Activated CD4-positive, alpha-beta T cell treated with anti-CD3 and anti-CD28 coated beads, Interleukin-2, amount 10 ng/mL, durations not matched to agents 7 days and 5 days (primary cell): ENCODE measurements at regions not wholly inside any gene's neighbourhood (a gene's known extent, or its start where the extent isn't known, plus 50 kb on each side); places are given as distances from the start of the nearest gene placed in this dataset.

Experiments
- CTCF ChIA-PET: fragments of 350-600 bp; sonication (Branson Sonifier 250); formaldehyde crosslinking; loops from one replicate; lab custom pipeline; 2021; ENCODE audit warnings: antibody characterized with exemption; lab: Charles Lee
- POLR2A ChIA-PET: fragments of 350-600 bp; sonication (Branson Sonifier 250); formaldehyde crosslinking; loops from one replicate; lab custom pipeline; 2021; ENCODE audit warnings: antibody characterized with exemption; lab: Charles Lee
- DNase-seq: peaks from one replicate; pipeline ENCODE4 v3.0.0-alpha.2; 2020
- H3K27ac Mint-ChIP-seq: one replicate; pipeline ENCODE4 v1.8.0; 2021; ENCODE audit warnings: mild to moderate bottlenecking, moderate library complexity, mixed read lengths
- H3K27me3 Mint-ChIP-seq: one replicate; pipeline ENCODE4 v1.8.0; 2021; ENCODE audit warnings: mixed read lengths
- H3K36me3 Mint-ChIP-seq: one replicate; pipeline ENCODE4 v1.8.0; 2021; ENCODE audit warnings: low read depth, mixed read lengths
- H3K4me1 Mint-ChIP-seq: one replicate; pipeline ENCODE4 v1.8.0; 2021; ENCODE audit warnings: mixed read lengths
- H3K4me3 Mint-ChIP-seq: one replicate; pipeline ENCODE4 v1.8.0; 2021; ENCODE audit warnings: mild to moderate bottlenecking, moderate library complexity, mixed read lengths
- H3K9me3 Mint-ChIP-seq: one replicate; pipeline ENCODE4 v1.8.0; 2021; ENCODE audit warnings: mixed read lengths

DNA sequence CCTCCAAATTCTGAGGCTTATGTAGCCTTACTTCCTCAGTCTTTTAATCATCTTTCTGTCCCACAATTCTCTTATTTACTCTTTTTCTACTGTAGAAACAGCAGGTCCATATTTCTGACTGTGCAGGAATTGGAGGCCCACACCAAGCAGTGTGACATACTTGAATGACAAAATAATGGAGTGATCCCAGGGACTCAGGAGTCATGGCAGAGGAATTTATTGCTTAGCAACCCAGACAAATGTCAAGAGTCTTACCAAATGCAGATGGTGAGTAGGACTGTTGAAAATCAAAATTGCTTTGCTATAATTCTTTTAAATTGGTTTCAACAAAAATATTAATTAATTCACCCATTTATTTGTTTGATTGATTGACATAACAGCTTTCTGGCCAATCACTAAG, 59.9 kb downstream of the HTR1B start:
- no peak for DNase-seq
- H3K27ac Mint-ChIP-seq, result no peak overlapping the region
- ChIA-PET CTCF (no interaction called here), POLR2A (no interaction called here)
- H3K9me3 Mint-ChIP-seq, result peaks cover 4% of the 10 kb centered on the region
- H3K27me3 Mint-ChIP-seq, result no peaks in the 10 kb centered on the region
- H3K36me3 Mint-ChIP-seq, result no peaks in the 10 kb centered on the region
- no peak overlapping the region for H3K4me3 Mint-ChIP-seq
- H3K4me1 Mint-ChIP-seq, result no peaks in the 10 kb centered on the region

GRCh38 chr6:77401231-77401630, 62.1 kb downstream of the HTR1B start:
- Mint-ChIP-seq H3K27ac (no peak overlapping the region), H3K27me3 (no peaks in the 10 kb centered on the region), H3K9me3 (peaks cover 5% of the 10 kb centered on the region), H3K36me3 (no peaks in the 10 kb centered on the region), H3K4me3 (no peak overlapping the region), H3K4me1 (no peaks in the 10 kb centered on the region)
- ChIA-PET CTCF (no interaction called here), POLR2A (no interaction called here)
- no peak for DNase-seq

GRCh38 chr6:77397561-77397960, 65.7 kb downstream of the HTR1B start:
- Mint-ChIP-seq H3K4me1 (no peaks in the 10 kb centered on the region), H3K27ac (no peak overlapping the region), H3K9me3 (peaks cover 7% of the 10 kb centered on the region), H3K4me3 (no peak overlapping the region), H3K27me3 (no peaks in the 10 kb centered on the region), H3K36me3 (no peaks in the 10 kb centered on the region)
- no peak for DNase-seq
- ChIA-PET CTCF (no interaction called here), POLR2A (no interaction called here)

DNA sequence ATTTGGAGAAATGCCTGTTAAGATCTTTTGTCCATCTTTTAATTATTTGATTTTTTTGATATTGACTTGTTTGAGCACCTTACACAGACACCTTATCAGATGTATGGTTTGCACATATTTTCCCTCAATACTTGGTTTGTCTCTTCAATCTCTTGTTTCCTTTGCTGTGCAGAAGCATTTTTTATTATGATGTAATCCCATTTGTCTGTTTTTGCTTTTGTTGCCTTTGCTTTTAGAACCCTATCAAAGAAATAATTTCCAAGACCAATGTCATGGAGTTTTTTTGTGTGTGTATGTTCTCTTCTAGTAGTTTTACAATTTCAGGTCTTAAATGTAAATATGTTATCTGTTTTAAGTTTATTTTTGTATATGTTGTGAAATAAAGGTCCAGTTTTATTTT, 73.9 kb downstream of the HTR1B start:
- ChIA-PET CTCF (no interaction called here), POLR2A (no interaction called here)
- Mint-ChIP-seq H3K27me3 (no peaks in the 10 kb centered on the region), H3K27ac (no peak overlapping the region), H3K9me3 (peaks cover 5% of the 10 kb centered on the region), H3K4me3 (no peak overlapping the region), H3K4me1 (no peaks in the 10 kb centered on the region), H3K36me3 (no peaks in the 10 kb centered on the region)
- no peak for DNase-seq

- peaks cover 8% of the 10 kb centered on the region for H3K9me3 Mint-ChIP-seq
- CTCF ChIA-PET, result no interaction called here
- no peak for DNase-seq
- no peak overlapping the region for H3K27ac Mint-ChIP-seq
- H3K27me3 Mint-ChIP-seq, result no peaks in the 10 kb centered on the region
- no peak overlapping the region for H3K4me3 Mint-ChIP-seq
- H3K36me3 Mint-ChIP-seq, result no peaks in the 10 kb centered on the region
- no peaks in the 10 kb centered on the region for H3K4me1 Mint-ChIP-seq
- POLR2A ChIA-PET, result no interaction called here
Observed at GRCh38 chr6:77383026-77383425, 80.3 kb downstream of the HTR1B start.

DNA sequence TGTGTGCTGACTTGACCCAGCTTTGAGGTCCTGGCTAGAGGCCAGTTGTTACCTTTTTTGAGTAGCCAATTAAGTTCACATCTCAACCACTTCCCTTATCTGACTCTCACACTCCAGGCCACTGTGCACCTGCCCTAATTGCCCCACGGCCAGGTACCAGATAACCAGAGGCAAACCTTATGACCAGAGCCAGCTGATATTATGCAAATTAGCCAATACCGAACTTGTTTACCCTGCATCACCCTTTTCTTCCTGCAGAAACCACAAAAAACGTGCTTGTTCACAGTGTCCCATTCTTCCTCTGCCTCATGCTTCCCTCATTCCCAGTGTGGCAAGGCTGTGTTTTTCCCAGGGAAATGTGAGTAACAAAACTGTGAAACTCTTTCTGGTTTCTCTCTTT, 89.3 kb downstream of the HTR1B start:
- ChIA-PET CTCF (no interaction called here), POLR2A (no interaction called here)
- peaks cover under 1% of the 10 kb centered on the region for H3K9me3 Mint-ChIP-seq
- H3K4me3 Mint-ChIP-seq, result no peak overlapping the region
- no peak for DNase-seq
- H3K4me1 Mint-ChIP-seq, result no peaks in the 10 kb centered on the region
- no peaks in the 10 kb centered on the region for H3K36me3 Mint-ChIP-seq
- H3K27ac Mint-ChIP-seq, result no peak overlapping the region
- H3K27me3 Mint-ChIP-seq, result no peaks in the 10 kb centered on the region

- ChIA-PET POLR2A (no interaction called here), CTCF (no interaction called here)
- Mint-ChIP-seq H3K9me3 (no peaks in the 10 kb centered on the region), H3K36me3 (no peaks in the 10 kb centered on the region), H3K27me3 (no peaks in the 10 kb centered on the region), H3K27ac (no peak overlapping the region), H3K4me3 (no peak overlapping the region), H3K4me1 (no peaks in the 10 kb centered on the region)
- no peak for DNase-seq
Observed at GRCh38 chr6:77371748-77372147, 91.5 kb downstream of the HTR1B start.

- no peak for DNase-seq
- ChIA-PET CTCF (no interaction called here), POLR2A (no interaction called here)
- Mint-ChIP-seq H3K27ac (no peak overlapping the region), H3K9me3 (peaks cover 1% of the 10 kb centered on the region), H3K36me3 (no peaks in the 10 kb centered on the region), H3K4me1 (no peaks in the 10 kb centered on the region), H3K4me3 (no peak overlapping the region), H3K27me3 (no peaks in the 10 kb centered on the region)
Observed at GRCh38 chr6:77368660-77369313, 94.5 kb downstream of the HTR1B start.

GRCh38 chr6:77366798-77367197, 96.5 kb downstream of the HTR1B start:
- Mint-ChIP-seq H3K27ac (no peak overlapping the region), H3K27me3 (no peaks in the 10 kb centered on the region), H3K9me3 (peaks cover 4% of the 10 kb centered on the region), H3K36me3 (no peaks in the 10 kb centered on the region), H3K4me1 (no peaks in the 10 kb centered on the region), H3K4me3 (no peak overlapping the region)
- no peak for DNase-seq
- ChIA-PET POLR2A (no interaction called here), CTCF (no interaction called here)

DNA sequence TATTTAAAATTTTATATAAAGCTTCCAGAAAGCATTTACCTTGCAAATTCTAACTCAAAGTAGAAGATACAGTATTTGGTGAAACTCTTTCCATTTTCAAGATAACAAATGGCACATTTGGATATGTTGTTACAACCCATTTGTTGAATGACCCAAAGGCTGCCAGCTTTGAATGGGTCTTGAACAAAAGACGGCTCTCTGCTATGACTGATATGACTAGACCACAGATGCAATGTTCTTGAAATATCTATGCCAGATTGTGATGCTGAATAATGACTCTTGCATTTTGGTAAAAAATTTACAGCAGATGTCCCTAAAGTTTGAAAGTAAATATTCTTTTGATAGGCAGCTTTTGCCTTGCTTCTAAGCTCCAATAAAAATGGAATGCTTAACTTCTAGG, 99.6 kb downstream of the HTR1B start:
- H3K27me3 Mint-ChIP-seq, result no peaks in the 10 kb centered on the region
- no peaks in the 10 kb centered on the region for H3K36me3 Mint-ChIP-seq
- ChIA-PET CTCF (no interaction called here), POLR2A (no interaction called here)
- no peak for DNase-seq
- no peaks in the 10 kb centered on the region for H3K4me1 Mint-ChIP-seq
- peaks cover 8% of the 10 kb centered on the region for H3K9me3 Mint-ChIP-seq
- H3K27ac Mint-ChIP-seq, result no peak overlapping the region
- H3K4me3 Mint-ChIP-seq, result no peak overlapping the region

GRCh38 chr6:77362055-77362454, 101.2 kb downstream of the HTR1B start:
- no peak for DNase-seq
- POLR2A ChIA-PET, result no interaction called here

GRCh38 chr6:77361018-77361417, 102.3 kb downstream of the HTR1B start:
- H3K4me1 Mint-ChIP-seq, result no peaks in the 10 kb centered on the region
- peaks cover 13% of the 10 kb centered on the region for H3K9me3 Mint-ChIP-seq
- no peak for DNase-seq
- no peaks in the 10 kb centered on the region for H3K27me3 Mint-ChIP-seq
- H3K4me3 Mint-ChIP-seq, result no peak overlapping the region
- no peak overlapping the region for H3K27ac Mint-ChIP-seq
- no peaks in the 10 kb centered on the region for H3K36me3 Mint-ChIP-seq
- ChIA-PET POLR2A (no interaction called here), CTCF (no interaction called here)

More at GRCh38 chr6:77362055-77362454, 101.2 kb downstream of the HTR1B start:
- CTCF ChIA-PET, result no interaction called here
- no peaks in the 10 kb centered on the region for H3K36me3 Mint-ChIP-seq
- H3K27ac Mint-ChIP-seq, result no peak overlapping the region
- H3K4me1 Mint-ChIP-seq, result no peaks in the 10 kb centered on the region
- peaks cover 13% of the 10 kb centered on the region for H3K9me3 Mint-ChIP-seq
- H3K27me3 Mint-ChIP-seq, result no peaks in the 10 kb centered on the region
- H3K4me3 Mint-ChIP-seq, result no peak overlapping the region

DNA sequence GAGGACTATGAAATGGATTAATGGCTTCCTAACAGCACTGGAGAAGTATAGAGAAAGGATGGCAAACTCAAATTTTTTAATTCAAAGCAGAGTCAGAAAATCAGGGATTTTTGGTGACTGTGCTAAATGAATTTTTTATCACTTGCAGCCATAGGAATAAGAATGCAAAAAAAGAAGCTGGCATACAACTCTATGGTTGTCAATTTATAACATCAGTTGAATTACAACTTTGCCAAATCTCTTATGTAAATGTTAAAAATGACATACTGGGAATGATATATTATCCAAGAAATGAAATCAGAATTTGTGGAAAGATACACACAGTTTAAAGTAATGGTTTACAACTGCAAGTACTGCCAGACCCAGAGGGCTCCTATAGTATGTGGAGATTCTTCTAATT, 106.5 kb downstream of the HTR1B start:
- no peaks in the 10 kb centered on the region for H3K36me3 Mint-ChIP-seq
- no peak for DNase-seq
- H3K27ac Mint-ChIP-seq, result no peak overlapping the region
- no peaks in the 10 kb centered on the region for H3K4me1 Mint-ChIP-seq
- H3K9me3 Mint-ChIP-seq, result peaks cover 9% of the 10 kb centered on the region
- no peak overlapping the region for H3K4me3 Mint-ChIP-seq
- ChIA-PET POLR2A (no interaction called here), CTCF (no interaction called here)
- H3K27me3 Mint-ChIP-seq, result no peaks in the 10 kb centered on the region

GRCh38 chr6:77354581-77354980, 108.7 kb downstream of the HTR1B start:
- no peak overlapping the region for H3K4me3 Mint-ChIP-seq
- DNase-seq, result no peak
- ChIA-PET POLR2A (no interaction called here), CTCF (no interaction called here)
- H3K27ac Mint-ChIP-seq, result no peak overlapping the region
- peaks cover 5% of the 10 kb centered on the region for H3K9me3 Mint-ChIP-seq
- H3K27me3 Mint-ChIP-seq, result no peaks in the 10 kb centered on the region
- H3K4me1 Mint-ChIP-seq, result no peaks in the 10 kb centered on the region
- H3K36me3 Mint-ChIP-seq, result no peaks in the 10 kb centered on the region
